OCI-LY1 (cell line): ENCODE measurements at regions not wholly inside any gene's neighbourhood (a gene's known extent, or its start where the extent isn't known, plus 50 kb on each side); places are given as distances from the start of the nearest gene placed in this dataset.
"Not testable (repeated sequence)": the region's sequence is repeated elsewhere in the genome, so short reads cannot be mapped to it uniquely, and the experiment has no call there.

Source experiments
- H2AFZ ChIP-seq: fragments of 200-600 bp; sonication (generic), shearing (Covaris generic); 2 replicates; pipeline ENCODE4 v1.6.0; 2014; ENCODE audit warnings: antibody characterized with exemption, mild to moderate bottlenecking, low read length
- H3F3A ChIP-seq: fragments of 200-600 bp; sonication (generic), shearing (Covaris generic); 2 replicates; pipeline ENCODE4 v1.6.0; 2014; ENCODE audit warnings: mild to moderate bottlenecking, antibody characterized with exemption, low read length, moderate library complexity; ENCODE audit not compliant: insufficient read depth
- H3K27ac ChIP-seq: fragments of 200-600 bp; sonication (generic); 2 replicates; pipeline ENCODE4 v1.5.1; 2014; ENCODE audit warnings: low read length, mixed run types, mild to moderate bottlenecking, low read depth; ENCODE audit not compliant: poor library complexity, severe bottlenecking
- H3K27me3 ChIP-seq: fragments of 200-600 bp; sonication (generic); 2 replicates; pipeline ENCODE4 v1.6.0; 2014; ENCODE audit warnings: antibody characterized with exemption, mild to moderate bottlenecking, low read length, moderate library complexity; ENCODE audit not compliant: insufficient read depth
- H3K36me3 ChIP-seq: fragments of 200-600 bp; sonication (generic); 2 replicates; pipeline ENCODE4 v1.6.1; 2014; ENCODE audit warnings: mild to moderate bottlenecking, antibody characterized with exemption, low read length, moderate library complexity, mixed read lengths; ENCODE audit not compliant: insufficient read depth
- H3K4me1 ChIP-seq: fragments of 200-600 bp; sonication (generic); 2 replicates; pipeline ENCODE4 v1.5.1; 2014; ENCODE audit warnings: mild to moderate bottlenecking, low read length, moderate library complexity; ENCODE audit not compliant: insufficient read depth, severe bottlenecking
- H3K4me2 ChIP-seq: fragments of 200-600 bp; sonication (generic), shearing (Covaris generic); 2 replicates; pipeline ENCODE4 v1.6.1; 2014; ENCODE audit warnings: low read length
- H3K4me3 ChIP-seq: fragments of 200-600 bp; sonication (generic); 2 replicates; pipeline ENCODE4 v1.5.1; 2014; ENCODE audit warnings: low read length, low read depth, mild to moderate bottlenecking, mixed read lengths; ENCODE audit not compliant: poor library complexity, severe bottlenecking
- H3K79me2 ChIP-seq: fragments of 200-600 bp; shearing (Covaris generic); 2 replicates; pipeline ENCODE4 v1.6.1; 2016; ENCODE audit warnings: mixed run types, low read length, mixed read lengths; ENCODE audit not compliant: insufficient read depth
- H3K9ac ChIP-seq: fragments of 200-600 bp; sonication (generic), shearing (Covaris generic); 2 replicates; pipeline ENCODE4 v1.6.1; 2014; ENCODE audit warnings: mild to moderate bottlenecking, low read length, mixed read lengths
- H3K9me2 ChIP-seq: fragments of 200-600 bp; sonication (generic), shearing (Covaris generic); 2 replicates; pipeline ENCODE4 v1.6.1; 2014; ENCODE audit warnings: low read depth, mild to moderate bottlenecking, low read length, mixed read lengths
- H3K9me3 ChIP-seq: fragments of 200-600 bp; shearing (Covaris generic); 2 replicates; pipeline ENCODE4 v1.6.1; 2014; ENCODE audit warnings: low read length, mixed read lengths
- H4K20me1 ChIP-seq: fragments of 200-600 bp; sonication (generic), shearing (Covaris generic); 2 replicates; pipeline ENCODE4 v1.6.0; 2016; ENCODE audit warnings: mild to moderate bottlenecking, low read length; ENCODE audit not compliant: insufficient read depth

DNA sequence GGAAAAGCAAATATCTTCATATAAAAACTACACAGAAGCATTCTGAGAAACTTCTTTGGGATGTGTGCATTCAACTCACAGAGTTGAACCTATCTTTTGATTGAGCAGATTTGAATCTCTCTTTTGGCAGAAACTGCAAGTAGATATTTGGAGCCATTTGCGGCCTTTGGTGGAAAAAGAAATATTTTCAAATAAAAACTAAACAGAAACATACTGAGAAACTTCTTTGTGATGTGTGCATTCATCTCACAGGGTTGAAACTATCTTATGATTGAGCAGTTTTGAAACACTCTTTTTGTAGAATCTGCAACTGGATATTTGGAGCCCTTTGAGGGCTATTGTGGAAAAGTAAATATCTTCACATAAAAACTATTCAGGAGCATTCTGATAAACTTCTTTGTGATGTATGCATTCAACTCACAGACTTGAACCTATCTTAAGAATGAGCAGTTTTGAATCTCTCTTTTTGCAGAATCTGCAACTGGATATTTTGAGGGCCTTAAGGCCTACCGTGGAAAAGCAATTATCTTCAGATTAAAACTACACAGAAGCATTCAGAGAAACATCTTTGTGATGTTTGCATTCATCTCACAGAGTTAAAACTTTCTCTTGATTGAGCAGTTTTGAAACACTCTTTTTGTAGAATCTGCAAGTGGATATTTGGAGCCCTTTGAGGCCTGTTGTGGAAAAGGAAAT is 4158.2 kb upstream of the OR11H1 start:
- not testable (repeated sequence) for H3K27ac ChIP-seq, H3K9me3 ChIP-seq, H3K9me2 ChIP-seq, H4K20me1 ChIP-seq, H3F3A ChIP-seq, H3K4me2 ChIP-seq, H3K4me1 ChIP-seq, H3K4me3 ChIP-seq, H3K36me3 ChIP-seq, H2AFZ ChIP-seq, H3K79me2 ChIP-seq, H3K9ac ChIP-seq, H3K27me3 ChIP-seq

DNA sequence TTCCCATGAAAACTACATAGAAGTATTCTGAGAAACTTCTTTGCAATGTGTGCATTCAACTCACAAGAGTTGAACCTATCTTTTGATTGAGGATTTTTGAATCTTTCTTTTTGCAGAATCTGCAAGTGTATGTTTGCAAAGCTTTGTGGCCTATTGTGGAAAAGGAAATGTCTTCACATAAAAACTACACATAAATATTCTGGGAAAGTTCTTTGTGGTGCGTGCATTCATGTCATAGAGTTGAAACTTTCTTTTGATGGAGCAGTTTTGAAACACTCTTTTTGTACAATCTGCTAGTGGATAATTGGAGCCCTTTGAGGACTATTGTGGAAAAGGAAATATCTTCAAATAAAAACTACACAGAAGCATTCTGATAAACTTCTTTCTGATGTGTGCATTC is 4157.7 kb upstream of the OR11H1 start:
- not testable (repeated sequence) for H3K4me2 ChIP-seq, H3K4me3 ChIP-seq, H3K4me1 ChIP-seq, H2AFZ ChIP-seq, H3K36me3 ChIP-seq, H3K9me2 ChIP-seq, H3K27me3 ChIP-seq, H3K9ac ChIP-seq, H3K9me3 ChIP-seq, H3K79me2 ChIP-seq, H3F3A ChIP-seq, H3K27ac ChIP-seq, H4K20me1 ChIP-seq
